Astrocyte (in vitro differentiated cells and primary cell): ENCODE measurements at regions not wholly inside any gene's neighbourhood (a gene's known extent, or its start where the extent isn't known, plus 50 kb on each side); places are given as distances from the start of the nearest gene placed in this dataset.

Experiments
- EZH2 ChIP-seq: IDR thresholded peaks from 2 replicates; pipeline ENCODE4 v1.6.1; 2012; ENCODE audit warnings: mild to moderate bottlenecking, low read length, inconsistent platforms; ENCODE audit not compliant: insufficient read depth
- TF ChIP-seq, protein P1 (sequence below): IDR thresholded peaks from 2 replicates; pipeline ENCODE4 v1.5.1; 2011; ENCODE audit warnings: low read depth, mild to moderate bottlenecking, inconsistent platforms, low read length, moderate library complexity; ENCODE audit not compliant: insufficient read depth

DNA sequence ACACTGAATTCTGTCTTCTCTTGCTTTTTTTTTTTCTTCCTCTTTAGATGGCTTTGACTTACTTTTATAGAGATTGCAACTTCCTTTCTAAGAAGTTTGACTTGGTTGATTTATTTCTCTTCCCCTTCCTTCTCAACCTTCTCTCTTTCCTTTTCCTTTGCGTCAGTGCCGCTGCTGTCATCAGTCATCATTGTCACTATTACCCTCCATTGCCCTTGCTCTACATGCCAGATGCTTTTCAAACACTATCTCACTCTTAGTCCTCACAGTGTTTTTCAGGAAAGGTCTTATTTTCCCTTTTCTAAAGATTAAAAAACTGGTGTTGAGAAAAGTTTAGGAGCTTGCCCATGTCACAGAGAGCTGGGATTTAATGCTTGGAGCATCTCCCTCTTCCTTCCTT, 74.7 kb upstream of the C11orf87 start:
- TF ChIP-seq, protein P1, sequence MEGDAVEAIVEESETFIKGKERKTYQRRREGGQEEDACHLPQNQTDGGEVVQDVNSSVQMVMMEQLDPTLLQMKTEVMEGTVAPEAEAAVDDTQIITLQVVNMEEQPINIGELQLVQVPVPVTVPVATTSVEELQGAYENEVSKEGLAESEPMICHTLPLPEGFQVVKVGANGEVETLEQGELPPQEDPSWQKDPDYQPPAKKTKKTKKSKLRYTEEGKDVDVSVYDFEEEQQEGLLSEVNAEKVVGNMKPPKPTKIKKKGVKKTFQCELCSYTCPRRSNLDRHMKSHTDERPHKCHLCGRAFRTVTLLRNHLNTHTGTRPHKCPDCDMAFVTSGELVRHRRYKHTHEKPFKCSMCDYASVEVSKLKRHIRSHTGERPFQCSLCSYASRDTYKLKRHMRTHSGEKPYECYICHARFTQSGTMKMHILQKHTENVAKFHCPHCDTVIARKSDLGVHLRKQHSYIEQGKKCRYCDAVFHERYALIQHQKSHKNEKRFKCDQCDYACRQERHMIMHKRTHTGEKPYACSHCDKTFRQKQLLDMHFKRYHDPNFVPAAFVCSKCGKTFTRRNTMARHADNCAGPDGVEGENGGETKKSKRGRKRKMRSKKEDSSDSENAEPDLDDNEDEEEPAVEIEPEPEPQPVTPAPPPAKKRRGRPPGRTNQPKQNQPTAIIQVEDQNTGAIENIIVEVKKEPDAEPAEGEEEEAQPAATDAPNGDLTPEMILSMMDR, result no peak
- TF ChIP-seq EZH2, result no peak
